Kidney tubule cell (primary cell): ENCODE measurements at regions not wholly inside any gene's neighbourhood (a gene's known extent, or its start where the extent isn't known, plus 50 kb on each side); places are given as distances from the start of the nearest gene placed in this dataset.
A peak's percentile ranks its signal among the peaks of the same experiment; 100 is the strongest.
"Not testable (repeated sequence)": the region's sequence is repeated elsewhere in the genome, so short reads cannot be mapped to it uniquely, and the experiment has no call there.

Experiments used
- DNase-seq: peaks from one replicate; pipeline ENCODE4 v3.0.0-alpha.2; 2018; ENCODE audit warnings: low spot score

DNA sequence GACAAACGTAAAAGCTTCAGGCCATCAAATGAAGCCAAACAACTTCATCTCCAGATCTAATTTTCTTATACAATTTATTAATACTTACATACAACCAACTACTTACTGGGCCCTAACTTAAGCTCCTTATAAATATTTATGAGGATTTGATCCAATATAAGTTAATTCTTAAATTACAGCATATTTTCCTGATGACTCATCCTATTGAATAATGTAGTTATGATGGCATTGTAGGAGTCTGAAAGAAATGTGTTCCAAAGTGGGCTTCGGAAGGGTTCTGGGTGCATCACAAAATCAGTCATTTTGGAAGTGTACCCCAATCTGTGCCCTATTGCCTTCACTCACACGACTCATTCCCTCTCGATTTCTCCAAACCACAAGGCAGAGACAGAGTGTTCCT lies 455.1 kb upstream of the CTSO start:
- no peak for DNase-seq

DNA sequence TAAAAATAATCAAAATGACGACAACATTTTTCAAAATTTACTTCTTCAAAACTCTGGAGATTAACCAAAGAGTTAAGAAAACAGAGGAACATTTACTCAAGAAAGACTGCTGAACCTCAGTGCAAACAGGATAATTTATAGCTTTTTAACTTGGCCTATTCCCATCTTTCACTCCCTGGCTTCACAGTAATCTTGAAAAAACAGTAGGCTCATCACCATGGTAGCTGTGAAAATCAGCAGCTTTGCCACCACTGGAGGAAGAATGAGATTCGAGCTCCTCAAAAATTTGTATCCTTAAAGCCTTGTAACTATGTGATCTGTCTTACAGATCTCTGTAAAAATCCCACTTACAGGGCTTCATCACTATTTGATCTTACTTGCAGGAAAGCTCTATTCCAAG lies 447.7 kb upstream of the CTSO start:
- DNase-seq, result no peak

DNA sequence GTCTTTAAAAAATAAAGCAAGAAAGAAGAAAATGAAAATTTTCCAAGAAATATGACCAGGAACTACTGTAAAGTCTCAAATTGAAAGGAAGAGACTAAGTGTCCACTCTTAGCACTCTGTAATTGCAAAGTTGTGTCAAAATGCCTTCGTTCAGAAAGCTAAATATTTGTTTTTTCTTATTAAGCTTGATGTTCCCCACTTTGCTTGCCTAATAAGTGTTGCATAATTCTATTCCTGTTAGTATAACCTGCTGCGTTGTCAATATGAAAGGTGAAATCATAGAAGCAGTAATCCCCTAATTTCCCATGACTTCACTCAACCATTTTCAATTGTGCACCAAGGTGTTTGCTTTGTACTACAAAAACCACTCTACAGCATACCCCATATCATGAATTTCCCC lies 442.9 kb upstream of the CTSO start:
- DNase-seq, result no peak

DNA sequence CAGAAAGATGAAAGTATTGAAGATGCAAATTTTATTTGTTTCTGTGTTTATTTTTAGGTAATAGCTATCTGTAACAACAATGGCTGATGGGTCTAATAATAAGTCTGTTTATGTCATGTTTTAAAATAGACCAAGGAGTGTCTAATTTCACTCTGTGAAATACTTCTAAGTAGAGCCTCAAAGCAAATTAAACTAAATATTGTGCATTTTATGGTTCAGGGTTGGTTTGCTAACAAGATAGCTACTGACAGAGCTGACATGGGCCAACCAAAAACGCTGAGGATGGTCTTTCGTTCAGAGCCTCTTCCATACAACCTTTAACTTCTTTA lies 437.6 kb upstream of the CTSO start:
- DNase-seq, result no peak

DNA sequence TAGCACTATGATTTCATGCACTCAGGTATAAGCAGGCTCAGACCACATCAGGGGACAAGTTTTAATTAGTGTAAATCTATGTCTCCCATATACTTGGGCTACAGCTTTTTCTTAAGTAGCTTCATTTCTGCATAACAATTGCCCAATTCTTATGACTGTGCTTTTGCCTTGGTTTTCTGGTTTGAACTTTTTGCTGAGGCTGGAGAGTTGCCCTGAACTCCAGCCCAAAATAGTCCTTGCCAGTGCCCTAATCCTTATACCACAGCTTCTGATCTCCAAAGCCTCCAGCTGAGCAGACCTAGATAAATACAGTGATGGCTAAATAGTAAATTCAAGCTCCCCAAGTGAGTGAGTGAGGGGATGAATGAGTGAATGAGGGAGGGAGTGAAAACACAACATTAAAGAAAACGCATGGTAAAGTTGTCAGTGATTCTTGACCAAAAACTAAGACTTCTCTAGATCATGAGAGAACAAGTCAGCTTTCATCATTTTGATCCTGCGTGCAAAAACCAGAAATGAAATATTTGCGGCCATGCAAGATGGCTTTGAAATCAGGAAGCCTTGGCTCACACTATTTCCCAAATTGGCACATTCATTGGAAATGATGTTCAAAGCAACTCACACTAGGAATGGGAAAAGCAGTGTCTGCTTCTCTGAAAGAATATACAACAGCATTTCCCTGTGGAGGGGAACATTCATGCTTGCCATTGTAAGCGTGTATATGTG lies 437.1 kb upstream of the CTSO start:
- no peak for DNase-seq

DNA sequence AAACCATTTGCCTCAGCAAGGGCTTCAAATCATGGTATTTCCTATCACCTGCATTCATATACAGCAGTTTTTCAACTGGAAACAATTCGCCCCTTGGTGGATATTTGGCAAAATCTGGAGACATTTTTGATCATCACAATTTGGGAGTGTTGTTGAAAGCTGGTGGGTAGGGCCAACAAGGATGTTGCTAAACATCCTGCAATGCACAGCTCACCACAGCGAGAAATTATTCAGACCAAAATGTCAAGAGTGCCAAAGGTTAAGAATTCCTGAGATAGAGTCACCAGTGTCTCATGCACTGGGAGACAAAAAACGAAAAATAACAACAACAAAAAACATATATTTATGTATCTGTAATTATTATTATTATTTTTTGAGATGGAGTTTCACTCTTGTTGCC lies 435.2 kb upstream of the CTSO start:
- peak; percentile 9 for DNase-seq

DNA sequence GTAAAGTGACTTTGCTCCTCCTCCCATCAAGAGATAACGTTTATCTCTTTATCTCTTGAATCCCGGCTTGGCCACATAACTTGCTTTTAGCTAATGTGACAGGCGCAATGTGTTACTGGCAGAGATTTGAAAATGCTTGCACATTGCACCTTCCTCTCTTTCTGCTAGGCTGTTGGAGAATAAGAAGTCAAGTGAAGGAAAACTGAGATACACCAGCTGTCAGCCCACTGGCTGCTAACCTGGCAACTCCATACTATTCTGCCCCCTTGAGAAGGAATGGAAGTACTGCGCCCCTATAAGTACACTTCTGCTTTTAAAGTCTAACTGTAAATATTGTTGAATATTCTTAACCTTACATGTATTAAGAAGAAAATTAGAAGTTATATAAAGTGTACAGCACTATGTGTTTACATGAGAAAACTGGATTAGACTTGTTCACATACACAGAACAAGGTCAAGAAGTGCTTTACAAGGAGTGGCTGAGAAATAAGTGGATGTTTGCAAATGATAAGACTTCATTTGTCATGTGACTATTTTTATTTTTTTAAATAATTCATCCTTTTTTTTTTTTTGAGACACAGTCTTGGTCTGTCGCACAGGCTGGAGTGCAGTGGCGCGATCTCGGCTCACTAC lies 424.5 kb upstream of the CTSO start:
- DNase-seq, result peak; percentile 62

DNA sequence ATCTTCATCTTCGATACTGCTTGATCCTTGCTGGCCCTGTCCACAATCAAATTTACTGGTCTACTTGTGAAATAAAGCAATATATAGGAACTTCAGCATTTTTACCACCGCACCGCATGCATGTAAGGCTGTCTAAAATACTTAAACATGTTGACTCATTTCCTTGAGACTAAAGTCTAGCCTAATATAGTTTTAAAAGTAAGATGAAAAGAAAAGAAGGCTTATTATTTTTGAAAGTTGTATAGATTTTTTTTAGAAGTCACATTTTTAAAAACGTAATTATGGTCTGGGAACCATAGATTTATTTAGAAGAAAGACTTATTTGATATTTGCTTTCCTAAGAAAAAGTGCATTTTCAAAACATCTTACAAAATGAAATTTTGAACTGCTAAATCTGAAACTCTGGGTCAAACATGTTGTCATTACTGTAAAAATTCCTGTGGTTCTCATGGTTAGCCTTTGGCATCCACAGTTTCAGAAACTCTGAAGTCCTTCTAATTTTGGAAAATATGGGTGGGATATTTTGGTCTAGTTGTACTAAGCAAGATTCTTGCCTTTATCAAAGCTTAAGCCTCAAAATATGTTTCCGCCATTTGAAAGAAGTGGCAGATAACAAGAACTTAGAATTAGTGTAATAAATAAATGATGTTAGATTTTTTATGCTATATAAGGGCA lies 423.5 kb upstream of the CTSO start:
- peak; percentile 8 for DNase-seq

DNA sequence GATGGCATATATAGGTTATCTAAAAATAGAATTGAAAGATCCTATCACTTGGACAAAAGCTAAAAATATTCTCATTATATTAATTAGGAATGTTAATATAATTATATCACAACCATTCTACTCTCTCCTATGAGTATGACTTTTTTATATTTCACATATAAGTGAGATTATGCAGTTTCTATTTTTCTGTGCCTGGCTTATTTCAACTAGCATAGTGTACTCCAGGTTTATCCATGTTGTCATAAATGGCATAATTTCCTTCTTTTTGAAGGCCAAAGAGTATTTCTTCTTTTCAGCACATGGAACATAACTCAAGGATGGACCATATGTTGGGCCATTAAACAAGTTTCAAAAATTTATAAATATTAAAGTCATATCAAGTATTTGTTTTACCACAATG lies 421.2 kb upstream of the CTSO start:
- DNase-seq, result no peak

DNA sequence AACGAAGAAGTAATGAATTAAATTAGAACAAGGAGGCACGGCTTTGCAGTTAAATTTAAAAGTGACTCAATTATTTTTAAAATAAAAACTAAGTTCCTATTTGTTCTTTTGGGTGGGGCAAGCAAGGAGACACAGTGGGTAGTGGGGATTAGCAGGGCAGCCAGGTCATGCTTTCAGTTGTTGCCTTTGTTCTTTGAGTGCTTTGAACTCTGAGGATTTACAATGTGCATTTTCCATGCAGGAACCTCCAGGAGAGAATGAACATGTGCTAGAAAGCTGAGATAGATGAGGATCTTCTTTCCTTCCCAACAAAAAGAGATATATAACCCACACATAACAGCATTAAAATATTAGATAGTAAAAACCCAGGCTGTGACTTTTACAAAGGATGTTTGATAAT lies 420.4 kb upstream of the CTSO start:
- no peak for DNase-seq

DNA sequence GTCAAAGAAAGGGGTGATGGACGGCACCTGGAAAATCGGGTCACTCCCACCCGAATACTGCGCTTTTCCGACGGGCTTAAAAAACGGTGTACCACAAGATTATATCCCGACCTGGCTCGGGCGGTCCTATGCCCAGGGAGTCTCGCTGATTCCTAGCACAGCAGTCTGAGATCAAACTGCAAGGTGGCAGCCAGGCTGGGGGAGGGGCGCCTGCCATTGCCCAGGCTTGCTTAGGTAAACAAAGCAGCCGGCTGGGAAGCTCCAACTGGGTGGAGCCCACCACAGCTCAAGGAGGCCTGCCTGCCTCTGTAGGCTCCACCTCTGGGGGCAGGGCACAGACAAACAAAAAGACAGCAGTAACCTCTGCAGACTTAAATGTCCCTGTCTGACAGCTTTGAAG lies 413.8 kb upstream of the CTSO start:
- DNase-seq, result not testable (repeated sequence)

DNA sequence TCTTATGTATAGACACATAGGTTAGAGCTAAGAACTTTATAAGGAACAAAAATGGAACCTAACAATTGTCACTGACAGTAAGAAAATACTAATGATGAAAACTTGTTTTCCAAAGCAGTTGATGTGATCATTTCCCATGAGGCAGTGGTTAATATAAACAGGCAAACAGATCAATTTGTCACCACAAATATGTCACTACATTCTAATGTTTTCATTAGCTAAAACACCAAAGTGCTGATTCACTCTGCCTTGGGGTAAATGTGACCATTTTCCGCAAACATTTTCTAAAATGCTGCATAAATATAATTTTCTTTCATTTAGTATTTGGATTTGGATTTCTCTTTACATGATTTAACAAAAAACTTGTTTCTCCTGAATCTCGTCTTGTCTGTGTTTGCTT lies 408.9 kb upstream of the CTSO start:
- DNase-seq, result peak; percentile 32

DNA sequence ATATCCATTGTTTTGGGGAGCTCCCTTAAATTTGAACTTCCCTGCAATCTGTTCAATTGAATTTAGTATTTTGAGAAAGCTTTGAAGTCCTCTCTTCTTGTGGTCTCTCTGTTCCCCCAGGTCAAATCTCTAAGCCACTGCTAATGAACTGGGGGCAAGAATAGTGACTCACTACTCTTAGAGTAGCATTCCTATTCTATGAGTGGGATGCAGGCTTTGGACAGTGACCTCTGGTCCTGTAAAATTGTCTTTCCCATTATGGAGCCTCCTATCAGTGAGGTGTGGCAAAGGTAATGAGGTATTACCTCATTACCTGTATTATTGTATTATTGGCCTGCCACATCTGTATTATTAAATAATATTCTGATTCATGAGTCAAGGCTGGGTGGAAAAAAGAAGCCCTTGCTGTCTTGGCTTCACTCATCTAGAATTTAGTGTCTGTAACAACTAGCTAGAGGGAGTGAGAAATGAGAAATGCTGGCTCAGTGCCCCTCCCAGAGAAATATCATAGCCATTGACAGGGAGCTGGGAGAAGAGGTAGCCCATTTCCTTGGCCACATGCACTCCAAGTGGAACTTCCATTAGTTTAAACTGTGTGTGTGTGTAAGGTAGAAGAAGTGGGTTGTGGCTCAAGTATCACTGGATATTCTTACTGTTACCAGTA lies 393.9 kb upstream of the CTSO start:
- DNase-seq, result peak; percentile 86

DNA sequence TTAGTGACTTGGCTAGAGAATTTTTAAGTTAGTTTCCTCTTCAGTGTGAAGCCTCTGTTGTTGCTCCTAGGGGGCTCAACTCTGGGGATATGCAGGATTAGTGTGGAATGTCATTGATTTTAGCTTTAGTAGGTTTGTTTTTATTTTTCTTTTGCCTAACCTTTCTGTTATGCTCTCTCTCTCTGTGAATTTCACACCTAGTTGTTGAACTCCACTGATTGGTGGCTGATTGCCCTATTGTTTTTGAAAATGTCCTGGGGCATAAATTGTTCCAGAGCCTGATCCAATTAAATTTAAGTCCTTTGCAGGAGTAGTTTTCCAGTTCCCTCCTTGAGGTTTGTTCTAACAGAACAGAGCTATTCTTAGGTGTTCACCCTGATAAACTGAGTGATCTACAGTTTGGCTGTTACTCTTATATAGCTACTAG lies 393.3 kb upstream of the CTSO start:
- DNase-seq, result no peak

DNA sequence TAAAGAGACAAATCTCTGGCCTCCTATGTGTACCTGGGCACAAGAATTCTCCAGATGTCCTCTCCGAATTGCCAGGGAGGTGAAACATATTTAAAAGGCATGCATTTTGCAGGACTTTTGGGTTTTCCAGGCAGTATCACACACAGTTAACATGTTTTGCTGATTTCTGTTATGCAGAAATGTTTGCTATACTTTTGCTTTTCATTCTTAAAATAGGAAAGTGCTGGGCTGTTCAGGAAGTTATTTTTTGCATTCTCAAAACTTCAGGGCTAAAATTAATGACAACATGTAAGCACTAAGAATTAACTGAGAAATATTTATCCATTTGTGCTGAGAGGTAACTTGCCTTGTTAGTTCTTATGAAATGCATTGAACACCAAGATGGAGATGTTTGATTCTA lies 390.7 kb upstream of the CTSO start:
- no peak for DNase-seq

DNA sequence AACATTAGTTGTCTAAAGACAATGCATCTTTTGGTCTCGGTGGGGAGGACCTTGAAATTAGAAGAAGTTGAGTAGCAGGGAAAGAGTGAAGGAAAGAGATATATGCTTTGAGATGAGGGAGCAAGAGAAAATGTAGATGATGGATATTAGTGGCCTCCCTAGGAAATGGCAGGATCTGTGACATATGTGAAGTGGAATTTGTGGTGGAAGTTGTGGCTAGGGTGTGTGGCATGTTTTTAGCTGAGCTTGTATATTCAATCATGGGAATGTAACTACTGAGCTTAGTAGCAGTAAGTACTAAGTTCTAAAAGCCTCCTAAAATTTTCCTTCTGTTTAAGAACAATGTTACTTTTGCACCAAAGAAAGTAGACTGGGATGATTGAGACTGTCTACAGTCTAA lies 382.8 kb upstream of the CTSO start:
- peak; percentile 67 for DNase-seq

DNA sequence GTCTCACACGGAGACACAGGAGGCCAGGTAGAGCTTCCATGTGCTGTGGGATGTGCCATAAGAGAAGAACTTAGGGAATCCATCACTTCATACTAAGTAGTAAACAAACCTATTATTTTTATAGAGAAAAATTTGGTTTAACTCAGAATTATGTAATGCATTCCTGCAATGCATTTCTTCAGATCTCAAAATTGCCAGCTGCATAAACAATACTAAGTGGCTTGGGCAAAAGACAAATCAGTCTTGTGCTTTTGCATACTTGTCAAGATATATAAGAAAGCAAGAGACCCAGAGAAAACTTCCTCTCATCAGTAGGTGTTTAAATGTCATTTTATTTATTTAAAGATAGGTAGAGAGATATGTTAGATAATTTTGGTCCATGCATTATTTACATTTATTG lies 382.1 kb upstream of the CTSO start:
- no peak for DNase-seq

DNA sequence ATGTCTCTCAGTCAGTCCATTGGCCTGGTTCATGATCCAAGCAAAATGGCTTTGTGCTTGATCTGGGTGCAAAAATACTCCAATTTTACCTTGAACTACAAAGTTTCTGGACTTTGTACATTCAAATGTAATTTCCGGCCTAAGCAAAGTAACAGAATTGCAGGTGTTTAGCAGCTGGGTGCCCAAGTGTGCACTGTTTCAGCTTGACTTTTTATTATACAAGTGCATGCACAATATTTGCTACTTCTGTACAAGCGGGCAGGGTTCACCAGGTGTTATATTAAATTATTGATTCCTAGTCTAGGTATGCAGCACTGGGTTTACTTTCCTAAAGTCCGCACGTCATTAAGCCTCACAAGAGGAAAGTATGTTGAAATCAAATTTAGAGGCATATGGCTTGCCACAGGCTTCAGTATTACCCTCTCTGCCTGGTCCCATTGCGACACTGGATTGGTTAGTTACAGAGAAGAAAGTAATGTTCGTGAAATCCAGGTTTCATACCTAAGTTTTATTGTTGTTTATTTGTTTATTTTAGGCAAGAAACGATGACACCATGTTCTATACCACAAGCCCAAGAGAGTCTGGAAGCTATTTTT lies 376.9 kb upstream of the CTSO start:
- no peak for DNase-seq

DNA sequence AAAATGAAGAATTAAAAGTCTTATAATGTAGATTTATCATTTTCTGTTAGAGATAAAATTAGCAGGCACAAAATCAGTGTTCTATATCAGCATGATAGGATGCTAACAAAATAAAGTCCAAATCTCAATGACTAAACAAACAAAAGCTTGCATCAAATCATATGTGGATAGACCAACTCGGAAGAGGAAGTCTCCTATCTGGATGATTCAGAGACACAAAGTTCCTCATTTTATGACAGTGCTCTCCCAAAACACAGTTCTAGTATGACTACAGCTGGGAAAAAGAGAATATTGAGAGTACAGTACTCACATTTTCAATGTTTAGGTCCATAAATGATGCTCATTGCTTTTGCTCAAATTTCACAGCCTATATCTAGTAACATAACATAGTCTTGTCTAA lies 376.1 kb upstream of the CTSO start:
- DNase-seq, result peak; percentile 26

DNA sequence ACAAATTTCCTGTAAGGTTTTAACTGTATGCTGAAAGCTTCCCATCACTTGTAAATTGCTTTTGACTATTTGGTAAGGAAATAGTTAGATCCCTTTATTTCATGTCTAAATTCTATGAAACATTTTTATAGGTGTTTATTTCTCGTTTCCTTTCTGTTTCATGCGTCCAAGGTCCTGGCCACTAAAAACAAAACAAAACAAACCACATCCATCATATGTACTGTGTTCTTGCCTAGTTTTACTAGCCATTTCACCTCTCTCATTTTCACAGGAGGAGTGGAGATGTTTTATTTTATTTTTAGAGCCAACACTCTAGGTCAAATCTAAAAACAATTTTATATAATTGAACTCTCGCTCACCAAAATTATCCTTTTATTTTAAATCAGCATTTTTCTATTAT lies 375.2 kb upstream of the CTSO start:
- DNase-seq, result no peak

DNA sequence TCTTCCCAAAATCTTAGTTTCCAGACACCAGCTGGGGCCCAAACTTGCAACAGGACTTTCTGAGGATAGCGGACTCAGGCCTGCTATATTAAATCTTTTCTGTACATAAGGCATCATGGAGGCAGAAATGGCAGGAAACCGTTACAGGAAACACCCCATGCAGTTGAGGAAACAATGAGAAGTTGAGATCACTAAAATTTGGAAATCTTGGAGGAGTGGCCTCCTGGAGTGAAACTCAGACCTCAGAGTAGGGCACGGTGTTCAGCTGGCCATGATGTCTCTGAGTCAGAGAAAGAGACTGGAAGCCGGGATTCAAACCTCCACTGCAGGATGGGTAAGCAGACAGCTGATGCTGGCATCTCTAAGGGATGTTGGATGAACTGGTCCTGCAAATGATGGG lies 372.6 kb upstream of the CTSO start:
- DNase-seq, result no peak

DNA sequence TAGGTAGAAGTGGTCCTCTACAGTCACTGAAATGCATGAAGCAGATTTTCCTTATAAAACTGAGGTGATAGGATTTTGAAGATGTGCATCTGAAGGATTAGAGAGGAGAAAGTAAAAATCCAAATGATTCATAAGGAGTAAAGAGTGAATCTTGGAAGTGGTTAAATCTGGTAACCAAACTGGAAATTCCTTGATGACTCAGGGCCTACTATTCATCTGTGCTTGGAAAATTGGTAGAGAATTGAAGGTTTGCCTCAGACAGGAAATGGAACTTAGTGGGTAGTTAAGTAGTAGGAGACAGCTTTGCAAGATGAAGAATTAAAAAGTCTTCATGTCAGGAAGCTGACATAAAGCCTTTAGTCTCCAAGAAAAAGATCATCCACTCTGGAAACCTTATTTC lies 368.9 kb upstream of the CTSO start:
- DNase-seq, result peak; percentile 91

DNA sequence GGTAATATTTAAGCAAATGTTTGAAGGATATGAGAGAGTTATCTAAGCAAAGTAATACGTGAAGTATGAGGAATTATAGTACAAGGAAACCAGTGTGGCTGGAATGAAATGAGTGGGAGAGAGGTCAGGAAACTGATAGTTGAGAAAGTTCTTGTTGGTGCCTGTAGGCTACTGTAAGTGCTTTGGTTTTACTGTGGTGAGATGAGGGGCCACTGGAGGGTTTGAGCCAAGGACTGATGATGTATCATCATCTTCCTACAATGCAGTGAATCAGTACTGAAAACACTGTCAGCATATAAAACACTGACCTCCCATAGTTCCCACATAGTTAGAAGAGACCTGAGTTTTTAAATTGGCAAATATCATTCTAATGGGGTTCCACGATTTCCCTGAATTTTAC lies 367.5 kb upstream of the CTSO start:
- DNase-seq, result peak; percentile 92
